ENCODE measurements at regions not wholly inside any gene's neighbourhood (a gene's known extent, or its start where the extent isn't known, plus 50 kb on each side); places are given as distances from the start of the nearest gene placed in this dataset.

GRCh38 chr16:59743504-59743903 is 1009.4 kb upstream of the GOT2 start:
- no peak for TF ChIP-seq POLR2AphosphoS5 (IDR thresholded peaks at IDR 0.05; ENCODE audit: low read depth, low read length)
- no peak for TF ChIP-seq TAF1 (IDR thresholded peaks at IDR 0.05; ENCODE audit: borderline replicate concordance, insufficient read depth, low read length)
- no peak for TF ChIP-seq SIN3A (IDR thresholded peaks at IDR 0.05; ENCODE audit: borderline replicate concordance, insufficient read depth, low read length)
- TF ChIP-seq REST (IDR thresholded peaks at IDR 0.05; ENCODE audit: insufficient read depth in 1 of 2, low read depth in 2 of 2, low read length in 2 of 2) = no peak
- no peak for TF ChIP-seq FOXP2 (optimal IDR thresholded peaks at IDR 0.05; ENCODE audit: borderline replicate concordance, extremely low read depth, extremely low read length, insufficient read depth)

GRCh38 chr16:59740858-59741257 is 1006.7 kb upstream of the GOT2 start:
- no peak for TF ChIP-seq SIN3A (IDR thresholded peaks at IDR 0.05; ENCODE audit: borderline replicate concordance, insufficient read depth, low read length)
- TF ChIP-seq FOXP2 (optimal IDR thresholded peaks at IDR 0.05; ENCODE audit: borderline replicate concordance, extremely low read depth, extremely low read length, insufficient read depth) = no peak
- TF ChIP-seq REST (IDR thresholded peaks at IDR 0.05; ENCODE audit: insufficient read depth in 1 of 2, low read depth in 2 of 2, low read length in 2 of 2) = no peak
- no peak for TF ChIP-seq TAF1 (IDR thresholded peaks at IDR 0.05; ENCODE audit: borderline replicate concordance, insufficient read depth, low read length)
- TF ChIP-seq POLR2AphosphoS5 (IDR thresholded peaks at IDR 0.05; ENCODE audit: low read depth, low read length) = no peak

- TF ChIP-seq TAF1 (IDR thresholded peaks at IDR 0.05; ENCODE audit: borderline replicate concordance, insufficient read depth, low read length) = no peak
- TF ChIP-seq REST (IDR thresholded peaks at IDR 0.05; ENCODE audit: insufficient read depth in 1 of 2, low read depth in 2 of 2, low read length in 2 of 2) = no peak
- no peak for TF ChIP-seq FOXP2 (optimal IDR thresholded peaks at IDR 0.05; ENCODE audit: borderline replicate concordance, extremely low read depth, extremely low read length, insufficient read depth)
- no peak for TF ChIP-seq SIN3A (IDR thresholded peaks at IDR 0.05; ENCODE audit: borderline replicate concordance, insufficient read depth, low read length)
- TF ChIP-seq POLR2AphosphoS5 (IDR thresholded peaks at IDR 0.05; ENCODE audit: low read depth, low read length) = no peak
These were observed 1003.2 kb upstream of the GOT2 start for GRCh38 chr16:59737274-59737673.

GRCh38 chr16:59733321-59733720 is 999.2 kb upstream of the GOT2 start:
- TF ChIP-seq REST (IDR thresholded peaks at IDR 0.05; ENCODE audit: insufficient read depth in 1 of 2, low read depth in 2 of 2, low read length in 2 of 2) = no peak
- TF ChIP-seq SIN3A (IDR thresholded peaks at IDR 0.05; ENCODE audit: borderline replicate concordance, insufficient read depth, low read length) = no peak
- no peak for TF ChIP-seq FOXP2 (optimal IDR thresholded peaks at IDR 0.05; ENCODE audit: borderline replicate concordance, extremely low read depth, extremely low read length, insufficient read depth)

GRCh38 chr16:59729613-59730012 is 995.5 kb upstream of the GOT2 start:
- TF ChIP-seq TAF1 (IDR thresholded peaks at IDR 0.05; ENCODE audit: borderline replicate concordance, insufficient read depth, low read length) (no peak), POLR2AphosphoS5 (IDR thresholded peaks at IDR 0.05; ENCODE audit: low read depth, low read length) (no peak), FOXP2 (optimal IDR thresholded peaks at IDR 0.05; ENCODE audit: borderline replicate concordance, extremely low read depth, extremely low read length, insufficient read depth) (no peak), REST (IDR thresholded peaks at IDR 0.05; ENCODE audit: insufficient read depth in 1 of 2, low read depth in 2 of 2, low read length in 2 of 2) (no peak), SIN3A (IDR thresholded peaks at IDR 0.05; ENCODE audit: borderline replicate concordance, insufficient read depth, low read length) (no peak)

Data from PFSK-1 (cell line).